GM19463 (cell line): ENCODE measurements at regions not wholly inside any gene's neighbourhood (a gene's known extent, or its start where the extent isn't known, plus 50 kb on each side); places are given as distances from the start of the nearest gene placed in this dataset.
"Not testable (repeated sequence)": the region's sequence is repeated elsewhere in the genome, so short reads cannot be mapped to it uniquely, and the experiment has no call there.

Experiments
- ATAC-seq: cut with Tn5 transposase; IDR thresholded peaks from one replicate; pipeline ENCODE4 v1.9.1; 2021; ENCODE audit warnings: mild to moderate bottlenecking, moderate library complexity; ENCODE audit not compliant: unreplicated experiment

GRCh38 chr22:49469896-49470740 is 357.6 kb downstream of the BRD1 start:
- ATAC-seq = no peak

- no peak for ATAC-seq
Measured at GRCh38 chr22:49468487-49469198, 359.0 kb downstream of the BRD1 start.

DNA sequence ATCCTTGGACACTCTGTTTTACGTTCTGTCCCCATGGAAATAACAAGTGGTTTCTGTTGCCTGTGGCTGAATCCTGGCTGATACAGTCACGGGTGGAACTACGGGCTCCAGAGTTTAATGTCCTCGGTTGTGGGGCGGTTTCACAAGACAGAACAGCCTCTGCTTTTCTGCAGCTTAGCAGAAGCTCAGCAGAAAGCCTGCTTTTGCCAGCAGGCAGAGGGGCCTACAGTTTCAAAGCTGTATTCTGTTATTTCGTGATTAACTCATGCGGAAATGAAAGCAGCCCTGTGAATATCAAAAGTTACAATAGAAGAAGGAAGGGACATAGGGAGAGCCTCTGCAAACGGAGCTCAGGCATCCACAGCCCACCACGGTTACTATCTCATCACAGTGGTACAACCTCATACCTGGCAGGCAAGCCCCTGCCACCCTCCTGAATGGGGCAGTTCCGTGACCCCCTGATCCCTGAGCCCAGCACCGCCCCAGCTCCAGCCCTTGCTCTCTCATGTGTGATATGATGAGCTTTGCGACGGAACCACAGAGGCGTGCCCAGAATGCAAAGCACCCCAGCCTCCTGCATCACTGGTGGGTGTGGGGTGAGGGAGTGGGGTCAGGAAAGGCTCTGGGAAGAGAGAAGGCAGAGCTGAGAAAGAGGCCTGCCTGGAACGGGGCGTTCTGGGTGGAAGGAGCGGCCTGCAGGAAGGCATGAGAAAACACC is 360.6 kb downstream of the BRD1 start:
- ATAC-seq = no peak

- ATAC-seq = no peak
Measured at GRCh38 chr22:49464037-49464436, 363.6 kb downstream of the BRD1 start.

DNA sequence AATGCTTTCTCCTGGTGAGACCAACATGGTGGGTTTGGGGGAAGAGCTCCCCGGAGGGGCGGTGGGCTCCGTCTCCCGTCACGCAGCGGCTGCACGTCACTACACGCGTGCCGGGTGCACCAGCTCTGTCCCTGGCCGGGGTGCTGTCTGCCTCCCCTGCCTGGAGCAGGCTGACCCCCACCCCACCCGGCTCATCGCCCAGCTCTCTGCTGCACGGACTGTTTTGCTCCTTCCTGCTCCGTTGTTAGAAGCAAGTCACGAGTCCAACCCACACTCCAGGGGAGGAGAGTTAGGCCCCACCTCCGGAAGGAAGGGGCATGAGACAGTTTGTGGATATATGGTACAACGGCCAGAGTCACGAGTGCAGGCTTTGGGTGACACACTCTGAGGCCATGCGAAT is 364.9 kb downstream of the BRD1 start:
- no peak for ATAC-seq

- ATAC-seq = no peak
Measured at GRCh38 chr22:49462291-49462690, 365.4 kb downstream of the BRD1 start.

DNA sequence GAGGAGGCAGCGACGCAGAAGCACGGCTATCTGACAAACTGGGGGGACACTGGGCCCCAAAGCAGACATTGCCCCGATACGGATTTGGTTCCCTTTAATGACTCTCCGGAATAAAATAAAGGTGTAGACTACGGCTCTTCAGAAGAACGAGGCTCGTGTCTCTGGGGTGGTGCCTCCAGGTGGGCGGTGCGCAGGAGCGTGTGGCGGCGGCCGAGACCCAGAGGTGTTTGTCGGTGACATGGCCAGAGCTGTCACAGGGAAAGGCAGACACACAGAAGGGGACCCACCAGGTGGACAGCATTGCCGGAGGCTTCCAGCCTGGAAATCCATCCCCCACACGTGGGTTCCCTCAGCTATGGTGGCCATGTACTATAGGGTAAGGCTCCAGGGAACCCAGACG is 366.0 kb downstream of the BRD1 start:
- ATAC-seq = no peak

DNA sequence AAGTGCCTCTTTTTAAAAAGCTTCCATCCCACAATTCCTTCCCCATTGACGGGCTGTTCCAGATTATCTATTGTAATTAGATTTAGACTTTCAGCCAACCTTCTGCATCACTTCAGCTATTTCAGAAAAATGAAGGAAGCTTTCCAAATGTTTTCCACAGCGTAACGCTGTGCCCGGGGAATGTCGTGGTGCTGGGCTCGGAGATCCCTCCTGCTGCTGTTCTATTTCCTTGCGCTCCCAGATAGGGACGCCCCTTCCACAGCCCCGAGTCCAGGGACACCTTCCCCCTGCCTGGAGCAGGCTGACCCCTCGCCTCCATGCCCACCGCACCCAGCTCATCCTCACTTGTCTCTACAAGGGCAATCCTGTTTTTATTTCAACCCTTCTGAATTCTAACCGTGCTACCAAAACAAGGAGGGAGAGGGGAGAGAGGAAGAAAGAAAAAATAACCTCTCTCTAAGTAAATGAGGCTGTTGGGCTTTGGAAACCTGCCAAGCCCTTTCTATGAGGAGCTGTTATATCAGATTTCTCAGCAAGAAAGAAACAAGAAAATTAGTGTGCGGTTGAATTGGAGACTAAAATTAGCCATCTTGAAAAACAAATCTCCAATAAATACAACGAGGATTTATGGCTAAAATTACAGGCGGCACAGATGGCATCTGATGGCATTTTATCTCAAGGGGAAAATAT is 366.9 kb downstream of the BRD1 start:
- no peak for ATAC-seq

GRCh38 chr22:49460091-49460490 is 367.6 kb downstream of the BRD1 start:
- ATAC-seq = no peak

- ATAC-seq = no peak
Measured at GRCh38 chr22:49458708-49459099, 369.0 kb downstream of the BRD1 start.

DNA sequence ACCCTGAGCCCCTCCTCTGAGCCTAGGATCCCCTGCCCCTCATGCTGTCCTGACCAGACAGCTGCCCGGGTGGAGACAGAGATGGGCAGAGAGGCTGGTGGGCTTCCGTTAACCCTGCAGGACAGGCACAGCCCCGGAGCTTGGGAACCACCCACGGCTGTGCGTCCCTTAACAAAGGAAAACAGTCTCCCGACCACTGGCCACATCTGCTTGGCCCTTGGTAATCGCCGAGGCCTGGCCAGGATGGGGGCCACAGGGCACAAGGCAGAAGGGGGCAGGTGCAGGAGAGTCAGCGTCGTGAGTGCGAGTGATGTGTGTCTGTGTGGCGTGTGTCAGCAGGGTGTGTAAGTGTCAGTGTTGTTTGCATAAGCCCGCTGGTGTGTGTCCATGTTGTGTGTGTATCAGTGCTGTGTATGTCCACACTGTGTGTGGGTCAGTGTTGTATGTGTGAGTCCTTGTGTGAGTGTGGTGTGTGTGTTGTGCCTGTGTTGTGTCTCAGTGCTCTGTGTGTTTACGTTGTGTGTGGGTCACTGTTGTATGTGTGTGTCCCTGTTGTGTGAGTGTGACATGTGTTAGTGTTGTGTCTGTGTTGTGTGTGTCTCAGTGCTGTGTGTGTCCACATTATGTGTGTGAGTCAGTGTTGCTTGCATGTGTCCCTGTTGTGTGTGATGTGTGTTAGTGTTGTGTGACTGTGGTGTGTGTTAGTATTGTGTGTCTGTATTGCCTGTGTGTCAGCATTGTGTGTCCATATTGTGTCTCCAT is 369.5 kb downstream of the BRD1 start:
- no peak for ATAC-seq

- no peak for ATAC-seq
Measured at GRCh38 chr22:49457146-49457545, 370.5 kb downstream of the BRD1 start.

- no peak for ATAC-seq
Measured at GRCh38 chr22:49455595-49455994, 372.1 kb downstream of the BRD1 start.

DNA sequence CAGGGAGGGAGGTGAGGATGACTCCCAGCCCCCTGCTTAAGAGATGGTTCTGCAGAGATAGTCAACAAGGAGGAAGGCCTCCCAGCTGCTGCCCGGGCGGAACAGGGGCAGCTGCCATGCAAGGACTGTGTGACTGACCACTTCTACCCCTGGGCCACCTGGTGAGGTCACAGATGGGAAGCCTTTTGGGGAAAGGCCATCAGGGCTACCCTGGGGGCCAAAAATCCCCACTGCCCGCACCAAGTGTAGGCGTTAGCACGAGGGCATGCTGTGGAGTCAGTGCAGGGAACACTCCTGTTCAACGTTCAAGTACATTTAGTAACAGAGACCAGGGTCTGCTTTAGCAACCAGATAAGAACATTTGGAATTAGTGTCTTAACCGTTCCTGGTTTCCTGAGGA is 372.9 kb downstream of the BRD1 start:
- no peak for ATAC-seq

DNA sequence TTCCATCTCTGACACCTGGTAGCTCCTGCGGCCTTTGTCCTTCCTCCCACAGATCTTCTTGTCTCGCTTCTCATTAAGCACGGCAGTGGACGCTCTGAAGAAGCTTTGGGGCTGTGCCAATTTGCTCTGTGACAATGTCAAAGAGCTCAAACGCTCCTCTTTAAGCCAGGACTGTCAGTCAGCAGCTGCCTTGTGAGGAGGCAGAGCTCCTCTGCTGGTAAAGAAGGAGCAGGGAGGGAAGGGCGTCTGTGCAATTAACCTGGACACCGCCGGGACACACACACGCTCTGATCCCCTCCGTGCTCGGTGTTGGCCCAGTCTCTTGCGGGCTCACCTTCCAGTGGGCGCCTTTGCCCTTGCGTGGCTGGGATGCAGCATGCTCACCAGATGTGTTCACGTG is 373.9 kb downstream of the BRD1 start:
- no peak for ATAC-seq

DNA sequence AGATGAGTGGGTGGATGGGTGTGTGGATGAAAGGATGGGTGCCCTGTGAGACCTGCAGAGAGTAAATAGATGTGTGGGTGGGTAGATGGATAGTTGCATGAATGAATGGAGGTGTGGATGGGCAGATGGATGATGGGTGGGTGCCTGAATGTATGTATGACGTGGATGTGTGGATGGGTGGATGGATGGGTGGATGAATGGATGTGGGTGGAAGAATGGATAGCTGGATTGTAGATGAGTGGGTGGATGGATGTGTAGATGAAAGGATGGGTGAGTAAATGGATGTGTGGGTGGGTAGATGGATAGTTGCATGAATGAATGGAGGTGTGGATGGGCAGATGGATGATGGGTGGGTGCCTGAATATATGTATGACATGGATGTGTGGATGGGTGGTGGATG is 374.7 kb downstream of the BRD1 start:
- ATAC-seq = not testable (repeated sequence)

DNA sequence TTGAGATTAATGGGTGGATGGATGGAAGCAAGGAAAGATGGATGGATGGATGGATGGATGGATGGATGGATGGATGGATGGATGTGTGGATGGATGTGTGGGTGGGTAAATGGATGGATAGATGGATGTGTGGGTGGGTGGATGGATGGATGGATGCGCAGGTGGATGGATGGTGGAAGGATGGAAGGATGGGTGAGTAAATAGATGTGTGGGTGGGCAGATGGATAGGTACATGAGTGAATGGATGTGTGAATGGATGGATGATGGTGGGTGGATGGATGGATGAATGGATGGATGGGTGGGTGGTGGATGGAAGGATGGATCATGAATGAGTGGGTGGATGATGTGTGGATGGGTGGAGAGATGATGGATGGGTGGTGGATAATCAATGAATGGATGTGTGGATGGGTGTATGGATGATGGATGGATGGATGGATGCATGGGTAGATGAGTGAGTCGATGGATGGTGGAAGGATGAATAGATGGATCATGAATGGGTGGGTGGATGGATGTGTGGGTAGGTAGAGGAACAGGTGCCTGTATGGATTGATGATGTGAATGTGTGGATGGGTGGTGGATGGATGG is 375.2 kb downstream of the BRD1 start:
- no peak for ATAC-seq

- no peak for ATAC-seq
Measured at GRCh38 chr22:49451070-49451840, 376.4 kb downstream of the BRD1 start.

GRCh38 chr22:49450498-49450897 is 377.2 kb downstream of the BRD1 start:
- no peak for ATAC-seq
